NCI-H2171 (cell line): ENCODE measurements at regions not wholly inside any gene's neighbourhood (a gene's known extent, or its start where the extent isn't known, plus 50 kb on each side); places are given as distances from the start of the nearest gene placed in this dataset.

Source experiments
- DNase-seq: peaks from one replicate; lab custom pipeline; 2025; lab: John Stamatoyannopoulos, UW

GRCh38 chr4:181418496-181418895, 824.7 kb upstream of the TENM3 start:
- DNase-seq, result no peak

DNA sequence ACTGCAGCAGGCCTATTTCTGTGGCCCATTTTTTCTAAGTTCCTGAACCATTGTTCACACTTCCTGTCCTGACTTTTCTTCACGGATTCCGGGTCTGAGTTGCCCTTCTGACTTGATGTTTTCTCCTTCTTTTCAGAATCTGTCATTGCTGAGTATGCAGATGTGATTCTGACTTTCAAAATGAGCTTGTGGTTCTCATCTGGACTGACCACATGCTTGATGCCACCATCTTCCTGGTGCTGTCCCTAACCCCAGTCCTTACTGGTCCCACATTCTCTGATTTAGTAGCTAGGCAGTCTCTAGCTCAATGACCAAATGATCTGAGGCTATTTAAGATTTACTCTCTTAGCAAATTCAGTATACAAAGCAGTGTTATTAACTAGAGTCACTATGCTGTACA, 822.3 kb upstream of the TENM3 start:
- no peak for DNase-seq

- DNase-seq, result no peak
Observed at GRCh38 chr4:181424362-181425016, 818.7 kb upstream of the TENM3 start.

DNA sequence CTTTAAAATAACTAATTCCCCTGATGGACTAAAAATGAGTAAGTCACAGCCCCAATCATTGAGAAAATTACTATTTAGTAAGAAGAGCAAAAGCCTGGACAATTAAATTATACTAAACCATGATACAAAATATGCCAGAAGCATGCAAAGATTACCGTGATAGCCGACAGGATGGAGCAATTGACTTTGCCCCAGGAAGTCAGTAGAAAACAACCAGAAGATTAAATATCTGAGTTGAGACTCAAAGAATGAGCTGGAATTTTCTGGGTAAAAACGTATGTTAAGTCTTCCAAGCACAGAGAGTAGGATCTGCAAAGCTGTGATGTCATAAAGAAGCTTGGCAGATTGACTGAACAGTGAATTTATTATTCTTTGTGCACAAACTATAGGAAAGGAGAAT, 816.1 kb upstream of the TENM3 start:
- no peak for DNase-seq

DNA sequence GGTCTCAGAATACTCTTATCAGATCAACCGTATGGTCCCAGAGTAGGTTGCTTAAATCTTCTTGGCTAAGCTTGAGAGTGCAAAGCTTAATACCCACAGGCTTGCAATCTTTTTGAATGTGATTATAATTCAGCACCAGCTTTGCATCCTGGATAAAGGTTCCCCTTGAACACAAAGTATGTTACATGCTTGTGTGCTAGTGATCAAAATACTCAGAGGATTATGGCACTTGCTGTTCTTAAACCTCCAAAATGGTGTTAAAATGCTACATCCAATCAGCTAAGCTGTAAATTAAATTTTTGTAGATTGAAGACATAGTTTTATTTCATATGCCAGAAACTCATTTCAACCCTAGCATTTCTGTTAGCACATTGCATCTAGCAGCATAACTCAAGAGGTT, 812.2 kb upstream of the TENM3 start:
- DNase-seq, result no peak

DNA sequence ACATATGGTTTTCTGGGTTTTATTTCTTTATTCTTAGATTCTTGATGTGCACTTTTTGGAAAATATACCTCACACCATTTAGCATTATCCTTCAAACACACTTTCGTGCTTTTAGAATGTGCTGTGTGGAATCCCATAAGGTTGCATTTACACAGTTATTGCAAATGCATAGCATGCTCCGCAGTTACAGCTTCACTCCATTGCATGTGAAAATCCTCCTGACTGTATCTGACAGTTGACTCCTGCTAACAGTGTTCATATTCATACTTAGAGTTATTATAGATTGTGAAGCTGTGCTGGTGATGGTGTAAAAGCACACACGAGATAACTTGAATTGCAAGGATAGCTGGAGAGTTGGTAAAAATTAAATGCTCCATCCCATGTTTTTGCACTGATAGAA, 811.5 kb upstream of the TENM3 start:
- no peak for DNase-seq

GRCh38 chr4:181432335-181432734, 810.9 kb upstream of the TENM3 start:
- no peak for DNase-seq

DNA sequence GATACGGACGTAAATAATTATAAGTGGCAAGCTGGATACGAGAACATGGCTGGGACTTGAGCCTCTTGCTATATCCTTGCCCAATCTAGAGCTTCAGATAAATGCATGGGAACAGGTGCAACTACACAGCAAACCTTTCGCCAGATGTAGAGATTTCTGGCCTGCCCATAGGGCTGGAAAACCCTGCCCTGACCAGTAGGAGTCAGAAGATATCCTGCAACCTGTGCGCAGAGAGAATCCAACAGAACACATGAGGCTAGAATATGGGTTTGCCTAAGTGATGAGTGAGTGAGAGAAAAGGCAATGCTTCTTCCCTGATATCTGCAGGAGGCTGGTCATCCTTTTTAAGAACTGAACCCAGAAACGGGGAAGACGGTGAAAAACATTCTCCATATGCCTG, 805.3 kb upstream of the TENM3 start:
- DNase-seq, result no peak

DNA sequence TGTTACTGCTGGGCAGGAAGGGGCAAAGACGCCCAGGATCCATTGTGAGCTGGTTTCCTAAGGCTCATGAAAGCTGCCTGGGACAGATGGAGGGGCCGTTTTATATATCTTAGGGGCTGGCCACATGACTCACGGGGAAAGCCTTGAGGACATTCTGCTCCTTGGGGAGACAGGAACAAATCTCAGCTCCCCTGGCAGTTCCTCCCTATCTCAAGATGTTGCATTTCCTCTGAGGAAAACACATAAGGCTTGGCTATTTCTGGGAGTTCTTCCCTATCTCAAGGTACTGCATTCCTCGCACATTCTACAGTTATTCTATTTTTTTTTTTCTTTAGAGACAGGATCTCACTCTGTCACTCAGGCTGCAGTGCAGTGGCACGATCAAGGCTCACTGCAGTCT, 804.6 kb upstream of the TENM3 start:
- DNase-seq, result no peak

- DNase-seq, result no peak
Observed at GRCh38 chr4:181443021-181443420, 800.2 kb upstream of the TENM3 start.

- DNase-seq, result no peak
Observed at GRCh38 chr4:181465826-181466225, 777.4 kb upstream of the TENM3 start.

GRCh38 chr4:181468451-181468850, 774.8 kb upstream of the TENM3 start:
- no peak for DNase-seq

- no peak for DNase-seq
Observed at GRCh38 chr4:181470306-181470705, 772.9 kb upstream of the TENM3 start.

- DNase-seq, result no peak
Observed at GRCh38 chr4:181475359-181475758, 767.8 kb upstream of the TENM3 start.

- no peak for DNase-seq
Observed at GRCh38 chr4:181475781-181476507, 767.3 kb upstream of the TENM3 start.

DNA sequence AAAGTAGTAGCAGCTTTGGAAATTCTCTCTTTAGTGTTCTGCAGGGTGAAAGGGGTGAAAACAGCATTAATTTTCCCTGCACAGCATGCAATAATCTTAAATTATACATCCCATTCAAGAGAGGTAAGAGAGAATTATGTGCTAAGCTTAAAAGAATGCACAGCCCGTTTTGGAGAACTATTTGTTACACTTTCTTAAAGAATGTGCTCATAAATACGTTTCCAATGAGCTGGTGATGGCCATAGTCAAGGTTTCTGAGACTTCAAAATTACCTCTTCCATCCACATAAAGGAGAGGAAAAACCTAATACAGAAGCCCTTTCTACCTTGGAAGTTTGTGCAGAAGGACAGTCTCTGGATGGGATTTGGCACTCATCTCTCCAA, 766.7 kb upstream of the TENM3 start:
- DNase-seq, result no peak

DNA sequence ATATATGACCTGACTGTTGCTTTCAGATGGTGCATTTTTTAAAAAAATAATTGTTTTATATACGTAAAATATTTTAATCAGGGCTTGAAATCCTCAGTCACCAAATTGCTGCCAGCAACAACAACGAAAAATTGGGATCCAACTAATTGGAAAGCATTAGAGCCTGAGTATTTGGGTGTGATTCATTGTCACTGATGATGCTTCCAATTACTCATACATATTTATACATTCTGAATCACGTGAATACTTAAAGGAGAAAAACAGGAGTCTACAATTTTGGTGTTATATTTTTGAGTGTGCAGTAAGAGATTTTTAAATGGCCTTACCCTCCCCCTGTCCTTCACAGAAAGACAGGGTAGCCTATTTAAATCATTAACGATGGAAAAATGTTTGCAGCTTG, 765.6 kb upstream of the TENM3 start:
- DNase-seq, result no peak

DNA sequence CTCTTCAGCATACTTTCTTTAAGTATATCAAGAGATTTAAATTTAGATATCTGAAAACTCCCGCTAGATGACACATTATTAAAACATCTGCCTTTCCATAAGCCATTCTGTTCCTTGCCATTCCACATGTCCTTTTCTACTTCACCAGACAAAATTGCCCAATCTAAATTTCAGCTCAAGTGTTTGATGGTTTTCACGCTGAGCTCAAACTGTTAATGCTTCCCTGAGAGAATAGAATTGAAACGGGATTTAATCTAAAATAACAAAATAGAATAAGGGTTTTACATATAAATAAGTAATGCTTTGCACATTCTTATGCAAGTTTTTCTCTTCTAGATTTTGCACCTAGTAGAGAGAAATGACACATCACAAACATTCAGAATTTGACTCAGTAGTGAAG, 764.5 kb upstream of the TENM3 start:
- DNase-seq, result no peak

GRCh38 chr4:181479141-181479540, 764.1 kb upstream of the TENM3 start:
- no peak for DNase-seq

GRCh38 chr4:181484396-181484795, 758.8 kb upstream of the TENM3 start:
- no peak for DNase-seq

DNA sequence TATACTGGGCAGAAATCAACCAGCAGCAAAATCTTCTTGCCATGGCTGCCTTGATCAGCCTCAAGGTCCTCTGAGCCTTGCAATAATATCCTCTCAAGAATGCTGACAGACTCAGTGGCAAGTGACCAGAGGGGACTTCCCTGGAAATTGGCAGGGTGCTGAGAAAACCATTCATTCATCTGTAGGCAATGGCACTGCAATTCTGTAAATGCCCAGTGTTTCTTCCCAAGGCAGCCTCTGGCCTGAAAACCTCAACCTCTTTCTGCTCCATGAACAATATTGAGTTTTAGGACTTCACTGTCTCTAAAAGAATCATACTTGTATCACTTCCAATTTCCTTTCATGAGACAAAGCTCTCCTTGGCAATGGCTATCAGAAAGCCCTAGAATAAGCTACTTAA, 754.3 kb upstream of the TENM3 start:
- DNase-seq, result no peak

DNA sequence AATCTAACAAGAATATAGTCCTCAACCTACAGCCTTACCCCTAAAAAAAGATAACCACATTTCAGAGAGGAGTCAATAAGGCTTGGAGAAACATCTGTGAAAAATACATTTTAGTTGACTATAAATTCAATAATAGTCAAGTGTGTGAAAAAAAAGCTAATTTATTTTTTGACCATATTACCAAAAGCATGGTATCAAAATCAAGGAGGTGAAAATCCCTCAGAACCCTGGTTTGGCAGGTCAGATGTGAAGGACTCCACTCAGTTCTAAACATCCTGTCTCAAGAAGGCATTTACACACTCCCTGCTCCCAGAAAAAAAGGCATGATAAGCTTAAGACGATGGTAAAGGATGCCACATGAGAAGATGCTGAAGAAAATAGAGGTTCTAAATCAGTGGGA, 745.1 kb upstream of the TENM3 start:
- no peak for DNase-seq

DNA sequence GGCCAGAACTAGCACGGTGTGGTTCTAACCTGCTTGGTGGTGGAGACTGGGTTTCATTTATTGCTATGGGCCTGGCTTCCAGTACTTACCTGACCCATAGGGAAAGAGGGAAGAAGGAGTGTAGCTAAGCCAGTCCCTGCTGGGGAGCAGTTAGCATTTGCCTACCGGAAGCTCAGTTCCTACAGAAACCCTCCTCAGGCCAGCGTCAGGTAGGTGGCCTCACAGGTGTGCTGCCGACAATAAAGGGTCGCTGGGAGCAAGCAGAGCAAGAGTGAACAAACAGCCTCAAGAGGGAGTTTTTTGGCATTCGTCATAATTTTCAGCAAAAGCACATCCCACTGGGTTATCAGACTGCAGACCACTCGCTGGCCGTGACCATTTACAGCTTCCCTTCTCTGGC, 740.6 kb upstream of the TENM3 start:
- DNase-seq, result no peak
